Dedifferentiated amniotic fluid mesenchymal stem cell (primary cell): ENCODE measurements at regions not wholly inside any gene's neighbourhood (a gene's known extent, or its start where the extent isn't known, plus 50 kb on each side); places are given as distances from the start of the nearest gene placed in this dataset.
"Not testable (repeated sequence)": the region's sequence is repeated elsewhere in the genome, so short reads cannot be mapped to it uniquely, and the experiment has no call there.

Experiments
- DNase-seq: peaks from one replicate; pipeline ENCODE4 v3.0.0-alpha.2; 2016; ENCODE audit errors: extremely low spot score

GRCh38 chr7:55261386-55261770 lies 103.8 kb upstream of the LANCL2 start:
- no peak for DNase-seq

- DNase-seq: not testable (repeated sequence)
Measured at GRCh38 chr7:55265328-55265727, 99.8 kb upstream of the LANCL2 start.

GRCh38 chr7:55265836-55266642 lies 99.1 kb upstream of the LANCL2 start:
- no peak for DNase-seq

- no peak for DNase-seq
Measured at GRCh38 chr7:55271069-55271626, 94.0 kb upstream of the LANCL2 start.

GRCh38 chr7:55271661-55272060 lies 93.5 kb upstream of the LANCL2 start:
- no peak for DNase-seq

- DNase-seq: no peak
Measured at GRCh38 chr7:55272328-55272727, 92.8 kb upstream of the LANCL2 start.

GRCh38 chr7:55273186-55273980 lies 91.8 kb upstream of the LANCL2 start:
- no peak for DNase-seq

GRCh38 chr7:55274156-55274555 lies 91.0 kb upstream of the LANCL2 start:
- DNase-seq: no peak

GRCh38 chr7:55275291-55276200 lies 89.6 kb upstream of the LANCL2 start:
- DNase-seq: no peak

- DNase-seq: no peak
Measured at GRCh38 chr7:55276572-55277295, 88.4 kb upstream of the LANCL2 start.

GRCh38 chr7:55277916-55278315 lies 87.2 kb upstream of the LANCL2 start:
- DNase-seq: no peak

- DNase-seq: no peak
Measured at GRCh38 chr7:55278321-55278720, 86.8 kb upstream of the LANCL2 start.

GRCh38 chr7:55279080-55279845 lies 85.9 kb upstream of the LANCL2 start:
- no peak for DNase-seq

- DNase-seq: peak; percentile 67
Measured at GRCh38 chr7:55280031-55280454, 85.1 kb upstream of the LANCL2 start.

GRCh38 chr7:55285665-55286064 lies 79.5 kb upstream of the LANCL2 start:
- DNase-seq: no peak

- DNase-seq: no peak
Measured at GRCh38 chr7:55286666-55287065, 78.5 kb upstream of the LANCL2 start.

- no peak for DNase-seq
Measured at GRCh38 chr7:55288070-55288824, 76.9 kb upstream of the LANCL2 start.

GRCh38 chr7:55296070-55296469 lies 69.1 kb upstream of the LANCL2 start:
- no peak for DNase-seq

- no peak for DNase-seq
Measured at GRCh38 chr7:55299273-55299967, 65.7 kb upstream of the LANCL2 start.
